Frontal cortex (tissue), 3 donors: ENCODE measurements at regions not wholly inside any gene's neighbourhood (a gene's known extent, or its start where the extent isn't known, plus 50 kb on each side); places are given as distances from the start of the nearest gene placed in this dataset.
"Not testable (repeated sequence)": the region's sequence is repeated elsewhere in the genome, so short reads cannot be mapped to it uniquely, and the experiment has no call there.

Experiments used
- DNase-seq, 2 donors: peaks; one replicate each; pipeline ENCODE4 v3.0.0; 2012; ENCODE audit warnings: low spot score in 2 of 2
- FAIRE-seq: peaks from 2 replicates; lab custom pipeline; 2012; peaks lifted over from hg19 to GRCh38; lab: Jason Lieb, UNC
- donor health status: control.
- donor health status: control.
- donor health status: control.

GRCh38 chr2:129400826-129401225 is 578.6 kb upstream of the RAB6C start:
- FAIRE-seq: no peak
- DNase-seq: no peak

DNA sequence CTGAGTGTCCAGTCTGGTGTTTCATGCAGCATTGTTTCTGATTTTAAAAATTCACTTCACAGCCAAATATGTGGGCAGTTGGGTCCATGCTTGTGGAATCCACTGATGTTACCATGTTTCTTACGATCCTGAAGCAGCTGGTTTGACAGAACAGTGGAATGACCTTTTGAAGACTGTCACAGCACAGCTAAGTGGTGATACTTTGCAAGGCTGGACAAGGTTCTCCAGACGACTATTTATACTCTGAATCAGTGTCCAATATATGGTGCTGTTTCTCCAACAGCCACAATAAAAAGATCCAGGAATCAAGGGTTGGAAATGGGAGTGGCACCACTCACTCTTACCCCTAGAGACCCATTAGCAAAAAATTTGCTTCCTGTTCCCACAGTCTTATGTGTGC is 577.4 kb upstream of the RAB6C start:
- DNase-seq: no peak
- no peak for FAIRE-seq

- FAIRE-seq (no peak), DNase-seq (no peak)
Observed at GRCh38 chr2:129404000-129404685, 575.3 kb upstream of the RAB6C start.

DNA sequence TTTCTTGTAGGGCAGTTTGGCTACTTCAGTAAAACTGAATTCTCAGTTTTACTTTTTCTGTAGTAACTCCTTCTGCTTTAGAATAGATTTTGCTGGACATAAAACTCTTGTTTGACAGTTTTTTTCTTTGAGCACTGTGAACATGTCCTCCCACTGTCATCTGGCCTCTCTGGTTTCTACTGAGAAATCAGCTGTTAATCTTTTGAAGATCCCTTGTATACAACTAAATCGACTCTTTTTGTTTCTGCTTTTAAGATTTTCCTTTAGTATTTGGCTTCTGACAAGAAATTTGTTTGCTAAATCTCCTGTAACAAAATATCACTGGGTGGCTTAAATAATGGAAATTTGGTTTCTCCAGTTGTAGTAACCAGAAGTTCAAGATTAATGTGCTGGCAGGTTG is 570.9 kb upstream of the RAB6C start:
- FAIRE-seq (no peak), DNase-seq (no peak)

DNA sequence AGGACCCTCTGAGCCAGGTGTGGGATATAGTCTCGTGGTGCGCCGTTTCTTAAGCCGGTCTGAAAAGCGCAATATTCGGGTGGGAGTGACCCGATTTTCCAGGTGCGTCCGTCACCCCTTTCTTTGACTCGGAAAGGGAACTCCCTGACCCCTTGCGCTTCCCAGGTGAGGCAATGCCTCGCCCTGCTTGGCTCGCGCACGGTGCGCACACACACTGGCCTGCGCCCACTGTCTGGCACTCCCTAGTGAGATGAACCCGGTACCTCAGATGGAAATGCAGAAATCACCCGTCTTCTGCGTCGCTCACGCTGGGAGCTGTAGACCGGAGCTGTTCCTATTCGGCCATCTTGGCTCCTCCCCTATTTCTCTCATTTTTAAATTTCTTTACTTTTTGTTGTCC is 562.4 kb upstream of the RAB6C start:
- FAIRE-seq: not testable (repeated sequence)

DNA sequence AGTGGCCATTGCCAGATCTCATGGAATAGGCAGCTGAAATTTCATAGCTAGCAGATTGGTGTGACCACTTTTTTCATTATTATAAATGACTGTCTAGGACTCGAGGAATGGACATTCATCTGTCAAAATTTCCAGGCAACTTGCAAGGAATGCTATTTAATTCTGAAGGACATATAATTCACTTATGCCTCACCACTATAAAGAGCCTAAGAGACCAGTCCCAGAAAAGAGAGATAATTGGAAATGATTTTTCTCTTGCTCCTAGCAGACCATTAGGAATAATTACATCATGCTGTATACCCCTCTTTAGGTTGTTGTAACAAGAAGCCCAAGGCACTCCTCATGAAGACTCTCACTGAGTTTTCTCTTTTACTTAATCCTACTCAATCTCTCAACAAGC is 557.4 kb upstream of the RAB6C start:
- DNase-seq (no peak), FAIRE-seq (no peak)

More for the DNA sequence above, 562.4 kb upstream of the RAB6C start:
- DNase-seq: not testable (repeated sequence)

DNA sequence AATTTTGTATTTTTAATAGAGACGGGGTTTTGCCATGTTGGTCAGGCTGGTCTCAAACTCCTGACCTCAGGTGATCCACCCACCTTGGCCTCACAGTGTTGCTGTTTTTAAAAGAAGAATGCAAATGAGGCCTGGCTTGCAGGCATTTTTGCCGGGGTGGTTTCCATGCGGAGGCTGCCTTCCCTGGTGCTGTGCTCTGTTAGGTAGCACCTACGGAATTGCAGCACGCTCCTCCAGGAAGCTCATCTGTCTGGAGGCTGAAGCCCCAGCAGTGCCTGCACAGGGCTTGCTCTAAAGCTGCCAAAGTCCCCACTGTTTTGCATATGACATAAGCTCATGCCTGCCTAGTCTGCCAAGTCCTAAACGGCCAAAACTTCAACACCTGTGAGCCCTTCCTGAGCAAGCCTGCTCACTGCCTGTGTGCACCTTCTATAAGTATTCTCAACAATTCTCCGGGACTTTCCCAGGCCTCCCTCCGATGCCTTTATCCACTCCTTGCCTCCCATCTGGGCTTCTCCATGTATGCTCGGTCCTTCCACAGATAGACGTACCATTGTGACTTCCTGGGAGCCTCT is 551.3 kb upstream of the RAB6C start:
- no peak for FAIRE-seq

GRCh38 chr2:129430911-129431310 is 548.6 kb upstream of the RAB6C start:
- DNase-seq: no peak
- no peak for FAIRE-seq

More for the DNA sequence above, 551.3 kb upstream of the RAB6C start:
- DNase-seq: no peak

- DNase-seq (no peak), FAIRE-seq (no peak)
Observed at GRCh38 chr2:129431881-129432280, 547.6 kb upstream of the RAB6C start.

DNA sequence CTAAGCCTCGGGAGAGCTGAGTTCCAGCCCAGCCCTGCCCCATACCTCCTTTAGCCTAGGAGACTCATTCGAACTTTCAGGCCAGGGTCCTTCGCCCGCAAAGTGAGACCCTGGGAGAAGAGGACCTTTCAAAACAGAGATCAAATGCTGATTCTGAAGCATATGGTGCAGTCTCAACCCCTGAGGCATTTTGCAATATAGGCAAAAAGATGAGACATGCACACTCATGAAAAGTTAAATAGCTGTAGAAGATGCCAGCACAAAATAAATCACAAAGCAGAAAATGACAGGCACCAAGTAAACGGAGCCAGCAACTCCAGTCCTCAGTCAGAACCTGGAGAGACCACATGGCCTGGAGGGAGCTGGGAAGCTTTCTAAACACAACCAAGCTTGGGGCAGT is 542.7 kb upstream of the RAB6C start:
- no peak for DNase-seq
- no peak for FAIRE-seq

DNA sequence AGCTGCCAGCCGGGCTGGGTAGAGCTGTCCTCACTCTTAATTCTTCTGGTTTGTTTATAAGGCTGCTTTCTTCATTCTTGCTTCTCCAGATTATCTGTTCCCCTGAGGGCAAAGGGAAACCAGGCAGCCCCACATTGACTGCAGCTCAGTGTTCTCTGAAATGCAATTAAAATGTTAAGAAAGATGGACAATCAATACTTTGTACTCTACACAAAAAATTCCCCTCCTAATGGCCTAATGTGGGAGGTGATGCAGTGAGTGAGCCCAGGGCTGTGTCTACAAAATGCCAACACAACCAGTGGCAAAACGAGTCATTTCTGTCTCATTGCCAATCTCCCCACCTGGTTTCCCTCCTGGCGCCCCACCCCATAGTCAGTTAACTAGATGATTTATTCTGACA is 541.7 kb upstream of the RAB6C start:
- FAIRE-seq: no peak
- no peak for DNase-seq

DNA sequence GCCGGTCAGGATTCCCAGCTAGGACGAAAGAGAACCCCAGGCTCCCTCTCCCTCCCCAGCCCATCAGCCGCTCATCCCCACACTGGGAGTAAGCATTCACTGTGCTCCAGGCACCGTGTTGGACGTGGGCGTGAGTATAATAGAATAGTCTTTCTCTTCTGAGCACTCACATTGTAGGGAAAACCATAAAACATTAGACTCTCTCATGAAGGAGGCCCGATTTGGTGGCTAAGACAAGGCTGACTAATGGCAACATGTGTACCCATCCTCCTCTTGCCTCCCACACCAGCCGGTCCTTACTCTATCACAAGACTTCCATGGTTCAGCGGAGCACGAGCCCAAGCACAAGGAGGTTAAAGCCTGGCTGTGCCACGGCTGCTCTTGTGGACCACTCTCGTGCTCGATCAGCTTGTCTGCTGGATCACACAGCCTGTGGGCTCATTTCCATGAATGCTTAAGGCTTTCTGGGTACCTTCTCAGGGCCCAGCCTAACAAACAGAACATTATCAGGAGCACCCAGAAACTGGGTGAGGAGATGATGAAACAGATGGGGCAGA is 540.9 kb upstream of the RAB6C start:
- no peak for DNase-seq
- FAIRE-seq: no peak

GRCh38 chr2:129439406-129440302 is 539.8 kb upstream of the RAB6C start:
- DNase-seq (no peak), FAIRE-seq (no peak)

DNA sequence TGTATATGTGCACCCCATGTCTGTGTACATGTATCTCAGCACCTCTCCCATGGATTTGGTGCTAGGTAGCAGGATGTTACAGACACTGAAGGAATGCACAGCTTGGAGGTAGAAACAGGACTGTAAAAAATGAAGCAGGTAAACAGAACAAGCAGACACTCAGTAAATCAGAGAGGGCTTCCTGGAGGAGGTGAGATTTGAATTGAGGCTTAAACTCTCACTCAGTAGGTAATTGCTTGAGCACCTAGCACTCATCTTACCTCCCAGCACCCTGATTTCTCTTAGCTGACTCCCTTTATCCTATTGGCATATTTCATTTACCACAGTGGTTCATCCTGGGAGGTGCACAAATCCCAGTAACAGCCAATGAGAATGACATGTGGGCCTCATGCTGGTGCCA is 537.9 kb upstream of the RAB6C start:
- FAIRE-seq: no peak
- no peak for DNase-seq

- no peak for DNase-seq
- no peak for FAIRE-seq
Observed at GRCh38 chr2:129443235-129443864, 536.1 kb upstream of the RAB6C start.

GRCh38 chr2:129443865-129444739 is 535.4 kb upstream of the RAB6C start:
- FAIRE-seq: no peak
- no peak for DNase-seq

DNA sequence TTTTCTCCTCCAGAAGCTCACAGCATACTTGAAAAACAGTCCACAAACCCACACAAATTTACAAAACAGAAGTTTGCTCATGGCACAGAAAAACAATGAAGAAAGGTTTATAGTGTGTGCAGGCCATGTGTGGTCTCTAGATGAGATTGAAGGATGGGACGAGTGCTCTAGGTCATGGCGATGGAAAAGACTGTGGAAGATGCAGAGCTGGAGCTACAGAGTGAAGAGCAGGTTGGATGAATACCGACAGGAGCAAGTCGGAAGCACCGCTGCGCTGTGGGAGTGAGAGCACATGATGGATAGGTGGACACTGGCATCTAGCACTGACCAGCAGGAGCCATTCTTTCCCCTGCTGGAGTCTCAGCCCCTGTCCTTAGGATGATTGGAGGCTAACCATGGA is 534.7 kb upstream of the RAB6C start:
- FAIRE-seq: no peak

DNA sequence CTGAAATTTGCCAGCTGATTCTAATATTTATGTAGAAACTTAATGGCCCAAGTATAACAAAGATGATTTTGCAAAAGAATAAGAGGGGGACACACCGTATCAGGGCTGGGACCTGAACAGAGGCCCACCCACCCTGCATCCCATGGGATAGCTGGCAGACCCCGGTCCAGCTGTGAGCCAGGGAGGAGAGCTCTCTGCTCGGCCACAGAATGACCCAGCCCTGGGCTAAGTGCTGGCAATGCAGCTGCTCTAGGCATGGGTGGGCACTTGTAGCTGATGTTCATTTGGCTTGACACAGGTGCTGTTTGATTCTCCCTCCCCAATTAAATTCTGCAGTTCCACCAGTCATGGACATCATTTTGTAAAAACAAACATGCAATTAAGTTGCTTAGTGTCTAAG is 522.8 kb upstream of the RAB6C start:
- DNase-seq (no peak), FAIRE-seq (no peak)

More for the DNA sequence above, 534.7 kb upstream of the RAB6C start:
- no peak for DNase-seq

GRCh38 chr2:129457277-129457818 is 522.1 kb upstream of the RAB6C start:
- DNase-seq: no peak
- no peak for FAIRE-seq
